NCI-H2029 (cell line): ENCODE measurements at regions not wholly inside any gene's neighbourhood (a gene's known extent, or its start where the extent isn't known, plus 50 kb on each side); places are given as distances from the start of the nearest gene placed in this dataset.
"Not testable (repeated sequence)": the region's sequence is repeated elsewhere in the genome, so short reads cannot be mapped to it uniquely, and the experiment has no call there.

Experiments
- DNase-seq: peaks from one replicate; lab custom pipeline; 2025; lab: John Stamatoyannopoulos, UW

- peak; percentile 71 for DNase-seq
Measured at GRCh38 chr1:38758820-38759219, 100.8 kb downstream of the RRAGC start.

GRCh38 chr1:38746941-38747600 lies 112.5 kb downstream of the RRAGC start:
- DNase-seq = peak; percentile 50

GRCh38 chr1:38746402-38746935 lies 113.1 kb downstream of the RRAGC start:
- no peak for DNase-seq

- no peak for DNase-seq
Measured at GRCh38 chr1:38745476-38746401, 113.8 kb downstream of the RRAGC start.

- DNase-seq = no peak
Measured at GRCh38 chr1:38744452-38745350, 114.9 kb downstream of the RRAGC start.

GRCh38 chr1:38743184-38743583 lies 116.4 kb downstream of the RRAGC start:
- DNase-seq = no peak

- DNase-seq = no peak
Measured at GRCh38 chr1:38741341-38741740, 118.2 kb downstream of the RRAGC start.

- DNase-seq = no peak
Measured at GRCh38 chr1:38740487-38740886, 119.1 kb downstream of the RRAGC start.

- no peak for DNase-seq
Measured at GRCh38 chr1:38738207-38738606, 121.4 kb downstream of the RRAGC start.

GRCh38 chr1:38736399-38736798 lies 123.2 kb downstream of the RRAGC start:
- no peak for DNase-seq

- DNase-seq = no peak
Measured at GRCh38 chr1:38735651-38736161, 123.9 kb downstream of the RRAGC start.

- no peak for DNase-seq
Measured at GRCh38 chr1:38733761-38734160, 125.8 kb downstream of the RRAGC start.

- no peak for DNase-seq
Measured at GRCh38 chr1:38730511-38731397, 128.8 kb downstream of the RRAGC start.

- no peak for DNase-seq
Measured at GRCh38 chr1:38728585-38728908, 131.0 kb downstream of the RRAGC start.

- peak; percentile 24 for DNase-seq
Measured at GRCh38 chr1:38727684-38728584, 131.6 kb downstream of the RRAGC start.

- not testable (repeated sequence) for DNase-seq
Measured at GRCh38 chr1:38725321-38725961, 134.1 kb downstream of the RRAGC start.

- DNase-seq = no peak
Measured at GRCh38 chr1:38724160-38725131, 135.1 kb downstream of the RRAGC start.

- no peak for DNase-seq
Measured at GRCh38 chr1:38721816-38722215, 137.8 kb downstream of the RRAGC start.
